ENCODE measurements at regions not wholly inside any gene's neighbourhood (a gene's known extent, or its start where the extent isn't known, plus 50 kb on each side); places are given as distances from the start of the nearest gene placed in this dataset.

GRCh38 chr13:97881556-97881955 is 71.9 kb upstream of the IPO5 start:
- 93% methylated on average over 4 of the region's 4 CpGs for WGBS (ENCODE audit: low lambda C conversion rate, missing lambda C conversion rate)
- H3K9me3 ChIP-seq (ENCODE audit: low read depth) = no peaks in the 10 kb centered on the region
- no peak overlapping the region for H3K4me2 ChIP-seq
- no peak for TF ChIP-seq EZH2phosphoT487 (IDR thresholded peaks at IDR 0.05; ENCODE audit: low read depth, severe bottlenecking, unreplicated experiment)
- TF ChIP-seq EZH2 (IDR thresholded peaks at IDR 0.05; ENCODE audit: borderline replicate concordance) = no peak
- TF ChIP-seq CTCF (IDR thresholded peaks at IDR 0.05; ENCODE audit: poor library complexity) = no peak
- no peaks in the 10 kb centered on the region for H3K79me2 ChIP-seq
- no peaks in the 10 kb centered on the region for H4K20me1 ChIP-seq (ENCODE audit: insufficient read depth, poor library complexity, severe bottlenecking)
- no peaks in the 10 kb centered on the region for H3K36me3 ChIP-seq (replicated peaks; ENCODE audit: insufficient read depth, low read depth)
- no peak for DNase-seq (ENCODE audit: low spot score)
- no peak overlapping the region for H3K27ac ChIP-seq
- H3K4me3 ChIP-seq = no peak overlapping the region
- no peaks in the 10 kb centered on the region for H3K4me1 ChIP-seq (ENCODE audit: insufficient read depth)
- peaks cover 2% of the 10 kb centered on the region for H3K27me3 ChIP-seq
- H3K9me2 ChIP-seq (replicated peaks; ENCODE audit: insufficient read depth) = no peaks in the 10 kb centered on the region
- no peak overlapping the region for H2AFZ ChIP-seq

GRCh38 chr13:97883396-97883795 is 70.1 kb upstream of the IPO5 start:
- WGBS (ENCODE audit: low lambda C conversion rate, missing lambda C conversion rate) = 74% methylated on average over 4 of the region's 4 CpGs
- DNase-seq (ENCODE audit: low spot score) = no peak
- H3K27me3 ChIP-seq = no peaks in the 10 kb centered on the region

GRCh38 chr13:97884707-97885468 is 68.6 kb upstream of the IPO5 start:
- TF ChIP-seq CTCF (IDR thresholded peaks at IDR 0.05; ENCODE audit: poor library complexity) (no peak), EZH2phosphoT487 (IDR thresholded peaks at IDR 0.05; ENCODE audit: low read depth, severe bottlenecking, unreplicated experiment) (no peak), EZH2 (IDR thresholded peaks at IDR 0.05; ENCODE audit: borderline replicate concordance) (no peak)
- no peaks in the 10 kb centered on the region for H3K27me3 ChIP-seq
- H3K9me3 ChIP-seq (ENCODE audit: low read depth) = no peaks in the 10 kb centered on the region
- no peaks in the 10 kb centered on the region for H3K9me2 ChIP-seq (replicated peaks; ENCODE audit: insufficient read depth)
- no peak overlapping the region for H3K27ac ChIP-seq
- no peak overlapping the region for H3K4me3 ChIP-seq
- no peak overlapping the region for H2AFZ ChIP-seq
- no peaks in the 10 kb centered on the region for H4K20me1 ChIP-seq (ENCODE audit: insufficient read depth, poor library complexity, severe bottlenecking)
- no peaks in the 10 kb centered on the region for H3K4me1 ChIP-seq (ENCODE audit: insufficient read depth)
- no peaks in the 10 kb centered on the region for H3K79me2 ChIP-seq
- no peak for DNase-seq (ENCODE audit: low spot score)
- WGBS (ENCODE audit: low lambda C conversion rate, missing lambda C conversion rate) = 82% methylated on average over 9 of the region's 9 CpGs
- no peak overlapping the region for H3K4me2 ChIP-seq
- H3K36me3 ChIP-seq (replicated peaks; ENCODE audit: insufficient read depth, low read depth) = no peaks in the 10 kb centered on the region

More at GRCh38 chr13:97883396-97883795, 70.1 kb upstream of the IPO5 start:
- no peak overlapping the region for H3K4me2 ChIP-seq
- TF ChIP-seq EZH2phosphoT487 (IDR thresholded peaks at IDR 0.05; ENCODE audit: low read depth, severe bottlenecking, unreplicated experiment) = no peak
- TF ChIP-seq CTCF (IDR thresholded peaks at IDR 0.05; ENCODE audit: poor library complexity) = no peak
- no peak for TF ChIP-seq EZH2 (IDR thresholded peaks at IDR 0.05; ENCODE audit: borderline replicate concordance)
- no peak overlapping the region for H3K4me3 ChIP-seq
- H3K27ac ChIP-seq = no peak overlapping the region
- H2AFZ ChIP-seq = no peak overlapping the region
- no peaks in the 10 kb centered on the region for H4K20me1 ChIP-seq (ENCODE audit: insufficient read depth, poor library complexity, severe bottlenecking)
- H3K9me3 ChIP-seq (ENCODE audit: low read depth) = no peaks in the 10 kb centered on the region
- no peaks in the 10 kb centered on the region for H3K9me2 ChIP-seq (replicated peaks; ENCODE audit: insufficient read depth)
- H3K79me2 ChIP-seq = no peaks in the 10 kb centered on the region
- H3K36me3 ChIP-seq (replicated peaks; ENCODE audit: insufficient read depth, low read depth) = no peaks in the 10 kb centered on the region
- H3K4me1 ChIP-seq (ENCODE audit: insufficient read depth) = no peaks in the 10 kb centered on the region

All from hepatocyte (in vitro differentiated cells).